BLaER1 (cell line): ENCODE measurements at regions not wholly inside any gene's neighbourhood (a gene's known extent, or its start where the extent isn't known, plus 50 kb on each side); places are given as distances from the start of the nearest gene placed in this dataset.

ENCODE experiments used
- H3K27ac ChIP-seq: shearing (Covaris generic); formaldehyde crosslinking; 2 replicates; pipeline ENCODE4 v1.8.1; 2022
- H3K27me3 ChIP-seq: shearing (Covaris generic); formaldehyde crosslinking; 2 replicates; pipeline ENCODE4 v1.8.1; 2022
- H3K36me3 ChIP-seq: shearing (Covaris generic); formaldehyde crosslinking; 2 replicates; pipeline ENCODE4 v1.8.1; 2022
- H3K4me1 ChIP-seq: shearing (Covaris generic); formaldehyde crosslinking; 2 replicates; pipeline ENCODE4 v1.8.1; 2022
- H3K4me2 ChIP-seq: shearing (Covaris generic); formaldehyde crosslinking; 2 replicates; pipeline ENCODE4 v1.8.1; 2022
- H3K4me3 ChIP-seq: shearing (Covaris generic); formaldehyde crosslinking; 2 replicates; pipeline ENCODE4 v1.8.1; 2022
- H3K9ac ChIP-seq: shearing (Covaris generic); formaldehyde crosslinking; 2 replicates; pipeline ENCODE4 v1.8.1; 2022
- H3K9me3 ChIP-seq: shearing (Covaris generic); formaldehyde crosslinking; 2 replicates; pipeline ENCODE4 v1.8.1; 2022
- H4K20me1 ChIP-seq: shearing (Covaris generic); formaldehyde crosslinking; 2 replicates; pipeline ENCODE4 v1.8.1; 2022
- Cebpa-rat ChIP-seq: shearing (Covaris generic); IDR thresholded peaks from 2 replicates; pipeline ENCODE4 v1.8.1; 2022

GRCh38 chr12:92650228-92650822 lies 52.5 kb upstream of the PLEKHG7 start:
- TF ChIP-seq Cebpa-rat, result no peak
- H3K27me3 ChIP-seq, result no peaks in the 10 kb centered on the region

GRCh38 chr12:92649511-92650227 lies 53.1 kb upstream of the PLEKHG7 start:
- no peaks in the 10 kb centered on the region for H4K20me1 ChIP-seq
- H3K27me3 ChIP-seq, result no peaks in the 10 kb centered on the region
- H3K4me3 ChIP-seq, result no peak overlapping the region
- no peak overlapping the region for H3K4me2 ChIP-seq
- TF ChIP-seq Cebpa-rat, result no peak
- H3K36me3 ChIP-seq, result no peaks in the 10 kb centered on the region
- H3K4me1 ChIP-seq, result peaks cover 6% of the 10 kb centered on the region
- no peaks in the 10 kb centered on the region for H3K9me3 ChIP-seq
- H3K27ac ChIP-seq, result no peak overlapping the region
- no peak overlapping the region for H3K9ac ChIP-seq

More at GRCh38 chr12:92650228-92650822, 52.5 kb upstream of the PLEKHG7 start:
- Histone ChIP-seq H3K4me1 (peaks cover 6% of the 10 kb centered on the region), H3K9me3 (no peaks in the 10 kb centered on the region), H3K27ac (no peak overlapping the region), H3K4me2 (no peak overlapping the region), H3K9ac (no peak overlapping the region), H4K20me1 (no peaks in the 10 kb centered on the region), H3K36me3 (no peaks in the 10 kb centered on the region), H3K4me3 (no peak overlapping the region)

- Histone ChIP-seq H3K4me2 (no peak overlapping the region), H3K27ac (no peak overlapping the region), H3K9me3 (no peaks in the 10 kb centered on the region)
Observed at GRCh38 chr12:92648242-92649031, 54.4 kb upstream of the PLEKHG7 start.

GRCh38 chr12:92641291-92641690 lies 61.5 kb upstream of the PLEKHG7 start:
- no peaks in the 10 kb centered on the region for H3K36me3 ChIP-seq
- H3K4me1 ChIP-seq, result no peaks in the 10 kb centered on the region
- no peak overlapping the region for H3K9ac ChIP-seq
- H4K20me1 ChIP-seq, result no peaks in the 10 kb centered on the region
- H3K27ac ChIP-seq, result no peak overlapping the region
- no peaks in the 10 kb centered on the region for H3K27me3 ChIP-seq
- no peak overlapping the region for H3K4me3 ChIP-seq
- no peak overlapping the region for H3K4me2 ChIP-seq
- no peaks in the 10 kb centered on the region for H3K9me3 ChIP-seq
- TF ChIP-seq Cebpa-rat, result no peak

More at GRCh38 chr12:92648242-92649031, 54.4 kb upstream of the PLEKHG7 start:
- H3K9ac ChIP-seq, result no peak overlapping the region
- no peaks in the 10 kb centered on the region for H4K20me1 ChIP-seq
- no peak for TF ChIP-seq Cebpa-rat
- H3K36me3 ChIP-seq, result no peaks in the 10 kb centered on the region
- peaks cover 6% of the 10 kb centered on the region for H3K4me1 ChIP-seq
- H3K27me3 ChIP-seq, result no peaks in the 10 kb centered on the region
- no peak overlapping the region for H3K4me3 ChIP-seq

GRCh38 chr12:92640691-92641090 lies 62.1 kb upstream of the PLEKHG7 start:
- Histone ChIP-seq H3K27ac (no peak overlapping the region), H3K27me3 (no peaks in the 10 kb centered on the region), H4K20me1 (no peaks in the 10 kb centered on the region), H3K4me3 (no peak overlapping the region), H3K36me3 (no peaks in the 10 kb centered on the region), H3K4me1 (no peaks in the 10 kb centered on the region), H3K4me2 (no peak overlapping the region), H3K9me3 (no peaks in the 10 kb centered on the region), H3K9ac (no peak overlapping the region)
- TF ChIP-seq Cebpa-rat, result no peak

- Histone ChIP-seq H3K36me3 (no peaks in the 10 kb centered on the region), H3K4me1 (no peaks in the 10 kb centered on the region), H4K20me1 (no peaks in the 10 kb centered on the region), H3K27ac (no peak overlapping the region), H3K4me2 (no peak overlapping the region), H3K4me3 (no peak overlapping the region), H3K9me3 (no peaks in the 10 kb centered on the region), H3K9ac (no peak overlapping the region), H3K27me3 (no peaks in the 10 kb centered on the region)
- no peak for TF ChIP-seq Cebpa-rat
Observed at GRCh38 chr12:92639017-92639416, 63.8 kb upstream of the PLEKHG7 start.

GRCh38 chr12:92634730-92635129 lies 68.1 kb upstream of the PLEKHG7 start:
- H3K4me3 ChIP-seq, result no peak overlapping the region
- no peaks in the 10 kb centered on the region for H3K27me3 ChIP-seq
- no peaks in the 10 kb centered on the region for H4K20me1 ChIP-seq
- no peaks in the 10 kb centered on the region for H3K9me3 ChIP-seq
- H3K27ac ChIP-seq, result no peak overlapping the region
- no peak overlapping the region for H3K4me2 ChIP-seq
- H3K9ac ChIP-seq, result no peak overlapping the region
- TF ChIP-seq Cebpa-rat, result no peak
- peaks cover 3% of the 10 kb centered on the region for H3K4me1 ChIP-seq
- no peaks in the 10 kb centered on the region for H3K36me3 ChIP-seq

GRCh38 chr12:92634202-92634601 lies 68.6 kb upstream of the PLEKHG7 start:
- TF ChIP-seq Cebpa-rat, result no peak
- Histone ChIP-seq H4K20me1 (no peaks in the 10 kb centered on the region), H3K27ac (no peak overlapping the region), H3K27me3 (no peaks in the 10 kb centered on the region), H3K4me2 (no peak overlapping the region), H3K4me3 (no peak overlapping the region), H3K9me3 (no peaks in the 10 kb centered on the region), H3K9ac (no peak overlapping the region), H3K36me3 (no peaks in the 10 kb centered on the region), H3K4me1 (peaks cover 8% of the 10 kb centered on the region)

GRCh38 chr12:92630968-92631367 lies 71.8 kb upstream of the PLEKHG7 start:
- Histone ChIP-seq H3K27me3 (no peaks in the 10 kb centered on the region), H3K4me2 (no peak overlapping the region), H3K4me1 (peaks cover 12% of the 10 kb centered on the region), H3K27ac (no peak overlapping the region), H3K9me3 (no peaks in the 10 kb centered on the region), H4K20me1 (no peaks in the 10 kb centered on the region), H3K4me3 (no peak overlapping the region), H3K36me3 (no peaks in the 10 kb centered on the region), H3K9ac (no peak overlapping the region)
- TF ChIP-seq Cebpa-rat, result no peak
